ENCODE measurements at regions not wholly inside any gene's neighbourhood (a gene's known extent, or its start where the extent isn't known, plus 50 kb on each side); places are given as distances from the start of the nearest gene placed in this dataset.

- no peak for TF ChIP-seq ZFX (IDR thresholded peaks at IDR 0.05; ENCODE audit: borderline replicate concordance)
- no peak overlapping the region for H3K27ac ChIP-seq
These were observed 138.4 kb upstream of the STX18 start for GRCh38 chr4:4680243-4680642.

- H3K27ac ChIP-seq = no peak overlapping the region
- no peak for TF ChIP-seq ZFX (IDR thresholded peaks at IDR 0.05; ENCODE audit: borderline replicate concordance)
- peak; percentile 34; the same call in 1 of the 2 replicates for TF ChIP-seq CTCF (IDR thresholded peaks at IDR 0.05)
These were observed 136.0 kb upstream of the STX18 start for GRCh38 chr4:4677556-4678522.

DNA sequence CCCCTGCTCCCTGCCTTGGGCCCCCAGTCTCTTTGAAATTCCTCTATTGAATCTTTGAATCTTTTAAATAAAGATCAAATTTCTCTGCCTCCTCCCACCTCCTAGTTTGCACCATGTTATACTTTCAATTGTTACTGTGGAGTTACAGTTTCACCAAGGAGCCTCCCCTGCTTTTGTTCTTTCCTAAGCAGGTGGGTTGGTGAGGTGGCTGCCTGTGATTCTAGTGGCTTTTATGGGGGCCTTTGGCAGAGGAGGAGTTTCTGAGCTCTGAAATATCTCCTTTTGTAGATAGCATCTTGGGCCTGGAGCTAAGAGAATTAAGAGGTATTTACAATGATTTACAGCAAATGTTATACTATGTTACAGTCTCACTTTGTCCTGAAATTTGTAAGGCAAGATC, 133.8 kb upstream of the STX18 start:
- no peak overlapping the region for H3K27ac ChIP-seq
- TF ChIP-seq ZFX (IDR thresholded peaks at IDR 0.05; ENCODE audit: borderline replicate concordance) = no peak
- no peak for TF ChIP-seq CTCF (IDR thresholded peaks at IDR 0.05)

- TF ChIP-seq CTCF (IDR thresholded peaks at IDR 0.05) (no peak), ZFX (IDR thresholded peaks at IDR 0.05; ENCODE audit: borderline replicate concordance) (no peak)
These were observed 133.3 kb upstream of the STX18 start for GRCh38 chr4:4675051-4675581.

DNA sequence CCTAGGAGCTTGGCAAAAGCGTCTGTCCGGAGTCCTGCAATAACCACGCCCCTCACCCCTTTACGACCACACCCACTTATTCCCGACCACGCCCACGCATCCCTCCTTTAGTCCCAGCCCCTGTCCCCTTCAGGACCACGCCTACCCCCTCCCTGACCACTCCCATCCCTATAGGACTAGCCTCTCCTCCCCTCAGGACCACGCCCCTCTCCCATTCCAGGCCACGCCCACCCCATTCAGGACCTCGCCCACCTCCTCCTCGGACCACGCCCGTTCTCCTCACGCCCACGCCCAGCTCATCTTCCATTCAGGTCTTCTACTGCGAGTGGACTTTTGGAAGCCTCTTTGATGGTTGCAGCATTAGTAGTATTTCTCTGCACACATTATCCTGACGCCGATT, 131.2 kb upstream of the STX18 start:
- TF ChIP-seq CTCF (IDR thresholded peaks at IDR 0.05) (no peak), ZFX (IDR thresholded peaks at IDR 0.05; ENCODE audit: borderline replicate concordance) (no peak)
- peak overlapping the region; percentile 41; the same call in 1 of the 2 replicates for H3K27ac ChIP-seq

More at GRCh38 chr4:4675051-4675581, 133.3 kb upstream of the STX18 start:
- H3K27ac ChIP-seq = no peak overlapping the region

- TF ChIP-seq ZFX (IDR thresholded peaks at IDR 0.05; ENCODE audit: borderline replicate concordance) (no peak), CTCF (IDR thresholded peaks at IDR 0.05) (no peak)
- H3K27ac ChIP-seq = peak overlapping the region; percentile 41; the same call in 1 of the 2 replicates
These were observed 130.6 kb upstream of the STX18 start for GRCh38 chr4:4672402-4672801.

GRCh38 chr4:4671774-4672349, 130.0 kb upstream of the STX18 start:
- H3K27ac ChIP-seq = no peak overlapping the region
- TF ChIP-seq CTCF (IDR thresholded peaks at IDR 0.05) = no peak
- no peak for TF ChIP-seq ZFX (IDR thresholded peaks at IDR 0.05; ENCODE audit: borderline replicate concordance)
